ENCODE measurements at regions not wholly inside any gene's neighbourhood (a gene's known extent, or its start where the extent isn't known, plus 50 kb on each side); places are given as distances from the start of the nearest gene placed in this dataset.

DNA sequence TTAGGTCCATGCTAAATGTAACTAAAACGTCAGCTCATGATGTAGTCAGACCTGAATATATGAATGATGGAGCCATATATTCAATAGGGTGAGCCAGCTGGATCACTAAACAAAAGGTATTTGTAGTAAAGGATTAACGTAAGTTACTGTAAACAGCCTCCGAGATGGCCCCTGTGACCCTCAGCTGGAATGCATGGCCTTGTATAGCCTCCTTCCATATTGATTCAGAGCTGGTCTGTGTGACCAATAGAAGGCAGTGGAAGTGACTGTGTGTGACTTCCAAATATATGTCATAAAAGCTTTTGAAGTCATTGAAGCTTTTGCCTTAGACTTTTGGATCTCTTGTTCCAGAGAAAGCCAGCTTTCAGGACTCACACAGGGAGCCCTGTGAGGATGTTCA, 154.4 kb upstream of the CHD1 start:
- H3F3A ChIP-seq (ENCODE audit: control insufficient read depth, insufficient read depth): no peaks in the 10 kb centered on the region
- TF ChIP-seq, protein P1, sequence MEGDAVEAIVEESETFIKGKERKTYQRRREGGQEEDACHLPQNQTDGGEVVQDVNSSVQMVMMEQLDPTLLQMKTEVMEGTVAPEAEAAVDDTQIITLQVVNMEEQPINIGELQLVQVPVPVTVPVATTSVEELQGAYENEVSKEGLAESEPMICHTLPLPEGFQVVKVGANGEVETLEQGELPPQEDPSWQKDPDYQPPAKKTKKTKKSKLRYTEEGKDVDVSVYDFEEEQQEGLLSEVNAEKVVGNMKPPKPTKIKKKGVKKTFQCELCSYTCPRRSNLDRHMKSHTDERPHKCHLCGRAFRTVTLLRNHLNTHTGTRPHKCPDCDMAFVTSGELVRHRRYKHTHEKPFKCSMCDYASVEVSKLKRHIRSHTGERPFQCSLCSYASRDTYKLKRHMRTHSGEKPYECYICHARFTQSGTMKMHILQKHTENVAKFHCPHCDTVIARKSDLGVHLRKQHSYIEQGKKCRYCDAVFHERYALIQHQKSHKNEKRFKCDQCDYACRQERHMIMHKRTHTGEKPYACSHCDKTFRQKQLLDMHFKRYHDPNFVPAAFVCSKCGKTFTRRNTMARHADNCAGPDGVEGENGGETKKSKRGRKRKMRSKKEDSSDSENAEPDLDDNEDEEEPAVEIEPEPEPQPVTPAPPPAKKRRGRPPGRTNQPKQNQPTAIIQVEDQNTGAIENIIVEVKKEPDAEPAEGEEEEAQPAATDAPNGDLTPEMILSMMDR (IDR thresholded peaks at IDR 0.05; ENCODE audit: low read depth, low read length, poor library complexity, severe bottlenecking): no peak
- no peak for TF ChIP-seq EZH2phosphoT487 (IDR thresholded peaks at IDR 0.05; ENCODE audit: borderline replicate concordance, low read length)

DNA sequence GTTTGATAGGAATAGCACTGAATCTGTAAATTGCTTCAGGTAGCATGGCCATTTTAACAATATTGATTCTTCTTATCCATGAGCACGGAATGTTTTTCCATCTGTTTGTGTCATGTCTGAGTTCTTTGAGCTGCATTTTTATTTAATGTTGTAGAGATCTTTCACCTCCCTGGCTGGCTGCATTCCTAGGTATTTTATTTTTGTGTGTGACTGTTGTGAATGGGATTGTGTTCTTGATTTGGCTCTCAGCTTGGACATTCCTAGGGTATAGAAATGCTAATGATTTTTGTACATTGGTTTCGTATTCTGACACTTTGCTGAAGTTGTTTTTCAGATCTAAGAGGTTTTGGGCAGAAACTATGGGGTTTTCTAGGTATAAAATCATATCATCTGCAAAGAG, 152.9 kb upstream of the CHD1 start:
- Histone ChIP-seq H3K4me1 (ENCODE audit: control insufficient read depth, low read length) (no peaks in the 10 kb centered on the region), H3K27ac (ENCODE audit: low read depth, low read length) (no peak overlapping the region), H3K9me3 (ENCODE audit: control insufficient read depth, insufficient read depth, low read length) (no peaks in the 10 kb centered on the region), H3K36me3 (ENCODE audit: control insufficient read depth, low read length) (no peaks in the 10 kb centered on the region), H3F3A (ENCODE audit: control insufficient read depth, insufficient read depth) (no peaks in the 10 kb centered on the region), H3K9me2 (replicated peaks; ENCODE audit: control insufficient read depth, low read length) (no peaks in the 10 kb centered on the region), H3K4me3 (ENCODE audit: low read length) (no peak overlapping the region), H3K4me2 (ENCODE audit: low read length) (no peak overlapping the region), H3K27me3 (ENCODE audit: control insufficient read depth, low read length) (no peaks in the 10 kb centered on the region), H4K20me1 (ENCODE audit: control insufficient read depth, insufficient read depth, low read depth, low read length) (no peaks in the 10 kb centered on the region), H3K79me2 (ENCODE audit: control insufficient read depth, low read length) (no peaks in the 10 kb centered on the region)
- TF ChIP-seq, protein P1 (IDR thresholded peaks at IDR 0.05; ENCODE audit: low read depth, low read length, poor library complexity, severe bottlenecking): no peak
- TF ChIP-seq EZH2phosphoT487 (IDR thresholded peaks at IDR 0.05; ENCODE audit: borderline replicate concordance, low read length): no peak

More for the DNA sequence above, 154.4 kb upstream of the CHD1 start:
- Histone ChIP-seq H3K4me3 (ENCODE audit: low read length) (no peak overlapping the region), H4K20me1 (ENCODE audit: control insufficient read depth, insufficient read depth, low read depth, low read length) (no peaks in the 10 kb centered on the region), H3K4me1 (ENCODE audit: control insufficient read depth, low read length) (no peaks in the 10 kb centered on the region), H3K36me3 (ENCODE audit: control insufficient read depth, low read length) (no peaks in the 10 kb centered on the region), H3K4me2 (ENCODE audit: low read length) (no peak overlapping the region), H3K27me3 (ENCODE audit: control insufficient read depth, low read length) (no peaks in the 10 kb centered on the region), H3K27ac (ENCODE audit: low read depth, low read length) (no peak overlapping the region), H3K79me2 (ENCODE audit: control insufficient read depth, low read length) (no peaks in the 10 kb centered on the region), H3K9me3 (ENCODE audit: control insufficient read depth, insufficient read depth, low read length) (no peaks in the 10 kb centered on the region), H3K9me2 (replicated peaks; ENCODE audit: control insufficient read depth, low read length) (no peaks in the 10 kb centered on the region)

DNA sequence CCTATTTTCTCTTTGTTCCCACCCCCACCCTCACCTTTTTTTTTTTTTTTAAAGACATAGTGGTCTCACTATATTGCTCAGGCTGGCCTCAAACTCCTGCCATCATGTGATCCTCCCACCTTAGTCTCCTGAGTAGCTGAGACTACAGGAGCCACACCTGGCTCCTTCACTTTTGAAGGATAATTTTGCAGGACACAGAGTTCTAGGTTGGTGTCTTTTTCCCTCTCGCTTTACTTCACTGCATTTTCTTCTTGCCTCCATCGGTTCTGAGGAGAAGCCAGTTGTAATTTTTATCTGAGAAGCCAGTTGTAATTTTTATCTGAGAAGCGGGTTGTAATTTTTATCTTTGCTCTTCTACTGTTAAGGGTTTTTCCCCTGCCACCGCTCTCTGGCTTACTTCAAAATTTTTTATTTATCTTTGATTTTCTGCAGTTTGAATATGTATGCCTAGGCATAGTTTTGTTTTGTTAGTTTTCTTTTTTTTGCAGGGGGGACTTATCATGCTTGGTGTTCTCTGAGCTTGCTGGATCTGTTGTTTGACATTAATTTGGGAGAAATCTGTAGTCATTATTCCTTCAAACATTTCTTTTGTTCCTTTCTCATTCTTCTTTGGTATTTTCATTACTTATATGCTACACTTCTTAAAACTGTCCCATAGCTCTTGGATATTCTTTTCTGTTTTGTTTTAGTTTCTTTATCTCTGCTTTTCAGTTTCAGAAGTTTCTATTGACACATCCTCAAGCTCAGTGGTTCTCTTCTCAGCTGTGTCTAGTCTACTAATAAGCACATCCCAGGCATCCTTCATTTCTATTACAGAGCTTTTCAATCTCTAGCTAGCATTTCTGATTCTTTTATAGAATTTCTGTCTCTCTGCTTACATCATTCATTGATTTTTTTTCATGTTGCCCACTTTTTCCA, 148.2 kb upstream of the CHD1 start:
- H3K4me3 ChIP-seq (ENCODE audit: low read length): no peak overlapping the region
- no peaks in the 10 kb centered on the region for H3K79me2 ChIP-seq (ENCODE audit: control insufficient read depth, low read length)
- H3K9me3 ChIP-seq (ENCODE audit: control insufficient read depth, insufficient read depth, low read length): no peaks in the 10 kb centered on the region
- H3K9me2 ChIP-seq (replicated peaks; ENCODE audit: control insufficient read depth, low read length): no peaks in the 10 kb centered on the region
- H3K27ac ChIP-seq (ENCODE audit: low read depth, low read length): no peak overlapping the region
- H4K20me1 ChIP-seq (ENCODE audit: control insufficient read depth, insufficient read depth, low read depth, low read length): no peaks in the 10 kb centered on the region
- TF ChIP-seq EZH2phosphoT487 (IDR thresholded peaks at IDR 0.05; ENCODE audit: borderline replicate concordance, low read length): no peak
- TF ChIP-seq, protein P1 (IDR thresholded peaks at IDR 0.05; ENCODE audit: low read depth, low read length, poor library complexity, severe bottlenecking): no peak
- no peak overlapping the region for H3K4me2 ChIP-seq (ENCODE audit: low read length)
- H3K36me3 ChIP-seq (ENCODE audit: control insufficient read depth, low read length): no peaks in the 10 kb centered on the region
- no peaks in the 10 kb centered on the region for H3K4me1 ChIP-seq (ENCODE audit: control insufficient read depth, low read length)
- no peaks in the 10 kb centered on the region for H3K27me3 ChIP-seq (ENCODE audit: control insufficient read depth, low read length)
- no peaks in the 10 kb centered on the region for H3F3A ChIP-seq (ENCODE audit: control insufficient read depth, insufficient read depth)
